ENCODE measurements at regions not wholly inside any gene's neighbourhood (a gene's known extent, or its start where the extent isn't known, plus 50 kb on each side); places are given as distances from the start of the nearest gene placed in this dataset.
"Not testable (repeated sequence)": the region's sequence is repeated elsewhere in the genome, so short reads cannot be mapped to it uniquely, and the experiment has no call there.

GRCh38 chr13:111625526-111626315 is 305.3 kb downstream of the TEX29 start:
- DNase-seq: no peak

GRCh38 chr13:111626371-111627305 is 306.2 kb downstream of the TEX29 start:
- no peak for DNase-seq

GRCh38 chr13:111627596-111627995 is 307.2 kb downstream of the TEX29 start:
- no peak for DNase-seq

- DNase-seq: no peak
These were observed 308.6 kb downstream of the TEX29 start for GRCh38 chr13:111629016-111629415.

- no peak for DNase-seq
These were observed 309.0 kb downstream of the TEX29 start for GRCh38 chr13:111629457-111629856.

- DNase-seq: no peak
These were observed 309.5 kb downstream of the TEX29 start for GRCh38 chr13:111629926-111630325.

- no peak for DNase-seq
These were observed 310.0 kb downstream of the TEX29 start for GRCh38 chr13:111630406-111630805.

- not testable (repeated sequence) for DNase-seq
These were observed 310.8 kb downstream of the TEX29 start for GRCh38 chr13:111631271-111631670.

GRCh38 chr13:111632906-111633305 is 312.5 kb downstream of the TEX29 start:
- no peak for DNase-seq

GRCh38 chr13:111633401-111633800 is 313.0 kb downstream of the TEX29 start:
- no peak for DNase-seq

- DNase-seq: no peak
These were observed 314.0 kb downstream of the TEX29 start for GRCh38 chr13:111634410-111634809.

GRCh38 chr13:111636271-111636670 is 315.8 kb downstream of the TEX29 start:
- no peak for DNase-seq

GRCh38 chr13:111636804-111637203 is 316.4 kb downstream of the TEX29 start:
- DNase-seq: no peak

GRCh38 chr13:111637365-111637764 is 316.9 kb downstream of the TEX29 start:
- DNase-seq: no peak

GRCh38 chr13:111638233-111638632 is 317.8 kb downstream of the TEX29 start:
- DNase-seq: no peak

- no peak for DNase-seq
These were observed 318.8 kb downstream of the TEX29 start for GRCh38 chr13:111639196-111639705.

GRCh38 chr13:111640006-111640405 is 319.6 kb downstream of the TEX29 start:
- no peak for DNase-seq

GRCh38 chr13:111640476-111640875 is 320.0 kb downstream of the TEX29 start:
- no peak for DNase-seq

- no peak for DNase-seq
These were observed 321.8 kb downstream of the TEX29 start for GRCh38 chr13:111642156-111642767.

GRCh38 chr13:111644750-111645149 is 324.3 kb downstream of the TEX29 start:
- no peak for DNase-seq

- DNase-seq: no peak
These were observed 324.8 kb downstream of the TEX29 start for GRCh38 chr13:111645198-111645597.

- no peak for DNase-seq
These were observed 325.4 kb downstream of the TEX29 start for GRCh38 chr13:111645598-111646455.
